HUDEP-2 (cell line): ENCODE measurements at regions not wholly inside any gene's neighbourhood (a gene's known extent, or its start where the extent isn't known, plus 50 kb on each side); places are given as distances from the start of the nearest gene placed in this dataset.

Experiments used
- DNase-seq, 76 experiments: peaks; one replicate each; lab custom pipeline; 2025; ENCODE audit not compliant: unreplicated experiment in 76 of 76; lab: John Stamatoyannopoulos, UW

DNA sequence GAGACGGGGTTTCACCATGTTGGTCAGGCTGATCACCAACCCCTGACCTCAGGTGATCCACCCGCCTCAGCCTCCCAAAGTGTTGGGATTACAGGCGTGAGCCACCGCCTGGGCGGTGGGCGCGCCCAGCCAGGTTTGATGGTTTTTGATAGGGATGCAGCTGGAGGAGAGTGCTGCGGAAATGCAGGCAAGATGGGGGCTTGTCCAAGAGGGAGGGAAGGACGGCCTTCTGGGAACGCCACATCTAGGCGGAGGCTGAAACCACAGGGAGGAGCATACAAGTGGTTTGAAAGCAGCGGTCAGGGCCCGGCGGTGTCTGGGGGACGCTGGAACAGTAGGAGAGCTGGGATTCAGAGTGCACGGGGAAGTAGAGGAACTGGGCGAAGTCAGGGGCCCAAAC, 134.6 kb downstream of the VRK1 start:
- no peak for DNase-seq

- DNase-seq, result no peak
Observed at GRCh38 chr14:96934638-96935330, 137.6 kb downstream of the VRK1 start.

GRCh38 chr14:96938946-96939345, 141.8 kb downstream of the VRK1 start:
- DNase-seq, result peak in 3 of 76 experiments; percentile 9 to 21 (median 13)

DNA sequence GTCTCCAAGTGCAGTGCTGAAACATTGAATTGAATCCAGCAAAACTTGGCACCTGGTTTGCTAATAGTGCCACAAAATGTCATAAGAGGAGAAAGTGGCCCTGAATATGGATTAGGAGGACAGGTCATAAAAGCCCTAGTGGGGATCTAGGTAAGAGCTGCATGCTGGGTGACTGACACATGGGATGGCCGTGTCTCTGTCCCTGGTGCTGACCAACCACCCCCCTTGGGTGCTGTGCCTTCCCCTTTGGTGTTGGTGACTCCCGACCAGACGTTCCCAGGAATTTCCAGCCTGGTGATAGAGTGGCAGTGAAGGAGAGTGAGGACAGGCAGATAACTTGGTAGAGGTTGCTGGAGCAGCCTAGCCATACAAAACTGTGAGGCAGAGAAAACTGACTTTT, 142.8 kb downstream of the VRK1 start:
- peak in 14 of 76 experiments; percentile 2 to 28 (median 11) for DNase-seq

- no peak for DNase-seq
Observed at GRCh38 chr14:96944297-96944696, 147.1 kb downstream of the VRK1 start.

DNA sequence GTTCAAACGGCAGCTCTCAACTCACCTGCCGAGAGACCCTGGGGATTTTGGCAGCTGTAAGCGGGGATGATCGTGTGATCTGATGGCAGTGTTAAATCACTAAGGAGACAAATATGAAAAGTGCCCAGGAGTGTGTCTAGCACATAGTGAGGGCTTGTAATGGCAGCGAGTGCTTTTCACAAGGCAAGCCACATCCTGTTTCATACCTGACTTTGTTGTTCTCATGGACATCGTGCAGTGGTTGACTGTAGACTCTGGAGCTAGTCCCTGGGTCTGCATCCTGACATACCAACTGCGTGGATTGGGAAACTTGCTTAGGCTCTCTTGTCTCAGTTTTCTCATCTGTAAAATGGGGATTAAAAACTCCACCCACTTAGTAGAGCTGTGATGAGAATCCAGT, 148.5 kb downstream of the VRK1 start:
- DNase-seq, result no peak

DNA sequence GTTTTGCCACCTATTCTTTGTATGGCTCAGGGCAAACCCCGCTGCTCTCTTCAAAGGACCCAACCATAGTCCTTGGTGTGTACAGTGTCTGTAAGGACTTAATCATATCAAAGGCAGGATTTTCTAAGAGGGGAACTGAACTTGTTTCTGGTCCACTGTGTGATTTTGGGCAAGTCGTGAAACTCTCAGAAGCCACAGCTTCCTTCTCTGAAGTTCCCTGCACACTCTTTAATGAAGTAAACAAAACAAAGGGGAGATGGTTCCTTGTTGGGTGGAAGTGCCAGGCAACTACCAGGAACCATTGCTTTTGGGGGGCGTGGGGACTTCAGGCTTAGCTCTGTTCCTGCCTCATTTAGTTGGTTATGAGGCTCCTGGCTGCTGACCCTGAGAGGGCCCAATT, 152.4 kb downstream of the VRK1 start:
- DNase-seq, result no peak

GRCh38 chr14:96951511-96951910, 154.3 kb downstream of the VRK1 start:
- no peak for DNase-seq

- no peak for DNase-seq
Observed at GRCh38 chr14:96953087-96953874, 156.1 kb downstream of the VRK1 start.

- DNase-seq, result no peak
Observed at GRCh38 chr14:96953875-96954185, 156.6 kb downstream of the VRK1 start.

DNA sequence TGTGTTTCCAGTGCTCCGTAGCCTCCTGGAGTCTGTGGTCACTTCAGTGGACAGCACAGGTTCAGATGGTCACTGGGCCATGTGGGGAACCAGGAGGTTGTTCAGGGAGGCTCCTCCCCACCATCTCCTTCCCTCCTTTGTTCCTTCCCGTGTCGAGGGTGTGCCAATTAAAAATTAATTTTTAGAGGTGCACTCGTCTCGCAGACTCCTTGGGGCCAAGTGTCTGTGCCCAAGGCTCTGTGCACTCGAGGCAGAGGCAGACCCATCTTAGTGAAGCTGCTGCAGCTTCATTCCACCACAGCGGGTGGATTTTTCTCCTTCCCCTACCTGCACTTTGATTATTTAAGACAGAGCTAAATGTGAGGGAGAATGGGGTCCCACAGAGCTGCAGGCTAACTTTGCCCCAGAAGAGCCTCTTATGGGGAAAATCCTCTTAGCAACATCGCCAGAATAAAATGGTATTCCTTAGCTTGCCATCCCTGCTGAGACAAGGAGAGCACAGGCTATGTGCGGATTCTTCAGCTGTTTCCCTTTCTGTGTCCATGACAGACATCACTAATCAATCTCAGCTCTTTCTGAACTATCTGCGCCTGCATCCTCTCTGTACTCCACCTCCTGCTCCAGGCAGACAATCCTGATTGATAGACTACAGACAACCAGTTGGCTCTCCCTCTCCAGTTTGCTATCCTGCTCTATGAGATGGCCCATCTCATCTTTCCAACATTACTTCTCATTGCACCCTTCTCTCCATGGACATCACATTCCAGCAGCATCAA, 159.5 kb downstream of the VRK1 start:
- DNase-seq, result no peak

GRCh38 chr14:96958057-96958456, 160.9 kb downstream of the VRK1 start:
- no peak for DNase-seq

GRCh38 chr14:96959992-96960391, 162.8 kb downstream of the VRK1 start:
- no peak for DNase-seq

- peak in 8 of 76 experiments; percentile 3 to 29 (median 13) for DNase-seq
Observed at GRCh38 chr14:96960598-96961116, 163.5 kb downstream of the VRK1 start.

DNA sequence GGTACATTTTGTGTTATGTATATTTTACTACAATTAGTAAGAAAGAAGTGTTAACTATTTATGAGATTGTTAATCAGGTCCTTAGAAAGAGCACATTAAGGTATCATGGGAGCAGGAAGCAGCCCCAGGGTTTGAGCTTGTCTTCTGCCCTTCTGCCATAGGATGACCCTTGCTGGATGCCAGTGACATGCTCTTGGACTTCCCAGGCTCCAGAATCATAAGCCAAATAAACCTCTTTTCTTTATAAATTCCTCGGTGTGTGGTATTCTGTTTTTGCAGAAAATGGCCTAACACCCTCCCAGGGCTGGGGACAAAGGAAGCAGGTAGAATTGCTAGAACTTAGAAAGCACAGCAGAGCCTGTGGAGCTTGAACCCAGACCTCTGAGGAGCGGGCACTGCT, 164.7 kb downstream of the VRK1 start:
- no peak for DNase-seq

- DNase-seq, result peak in 1 of 76 experiments; percentile 1
Observed at GRCh38 chr14:96962337-96962736, 165.2 kb downstream of the VRK1 start.

- no peak for DNase-seq
Observed at GRCh38 chr14:96964726-96965415, 167.7 kb downstream of the VRK1 start.

DNA sequence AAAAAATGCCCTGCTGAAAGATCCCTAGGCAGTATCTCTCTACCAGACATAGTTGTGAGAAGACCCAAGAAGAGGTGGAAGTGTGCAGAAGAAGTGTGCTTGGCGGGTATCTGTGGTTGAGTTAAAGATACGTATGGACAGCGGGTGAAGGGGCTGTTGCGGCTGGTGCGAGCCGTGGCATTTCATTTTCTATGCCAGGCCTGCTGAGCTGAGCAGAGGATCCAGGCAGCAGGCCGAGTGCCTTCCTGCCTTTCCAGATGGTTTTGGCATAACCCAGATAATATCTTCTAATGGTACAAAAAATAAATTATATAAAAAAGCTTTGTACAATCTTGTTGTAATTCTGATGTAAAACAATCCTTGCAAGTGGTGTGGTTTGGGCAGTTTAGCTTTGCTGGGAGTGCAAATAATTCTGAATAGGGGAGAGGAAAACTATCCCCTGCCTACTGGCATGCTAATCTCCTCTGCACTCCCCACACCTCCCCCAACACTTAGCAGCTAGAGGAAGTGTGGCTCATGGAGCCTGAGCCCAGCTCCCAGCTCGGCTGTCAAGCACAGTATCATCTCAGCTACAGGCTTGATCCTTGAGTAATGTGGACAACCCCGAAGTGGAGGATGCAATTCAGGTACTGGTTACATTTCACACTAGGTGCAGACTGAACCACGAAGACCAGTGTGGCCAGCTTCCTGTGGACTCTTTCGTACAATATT, 168.9 kb downstream of the VRK1 start:
- DNase-seq, result no peak

- DNase-seq, result no peak
Observed at GRCh38 chr14:96975116-96975515, 177.9 kb downstream of the VRK1 start.
